Body of pancreas (tissue), 4 donors: ENCODE measurements at regions not wholly inside any gene's neighbourhood (a gene's known extent, or its start where the extent isn't known, plus 50 kb on each side); places are given as distances from the start of the nearest gene placed in this dataset.

Experiments used
- ATAC-seq: fragments of 150-250 bp; one replicate; pipeline ENCODE4 v1.9.1; 2016
- DNase-seq, 4 donors: peaks; one replicate each; pipeline ENCODE4 v3.0.0-alpha.2; 2019
- H3K27ac ChIP-seq, 4 donors: fragments of 200-600 bp; sonication (generic); 1 replicate in 3 of 4; 2 replicates in 1 of 4; pipeline versions ENCODE4 v1.5.1 to v1.6.1; 2016 to 2019; ENCODE audit warnings: mild to moderate bottlenecking in 1 of 4, mixed read lengths in 1 of 4, moderate library complexity in 1 of 4
- H3K27me3 ChIP-seq, 2 donors: fragments of 200-600 bp; sonication (generic); one replicate each; pipeline ENCODE4 v1.6.0; 2016; ENCODE audit warnings: mild to moderate bottlenecking in 1 of 2
- H3K36me3 ChIP-seq, 2 donors: fragments of 200-600 bp; sonication (generic); replicated peaks in 1 of 2; 2 replicates each; pipeline ENCODE4 v1.5.1; 2016; ENCODE audit warnings: low read depth in 2 of 2; ENCODE audit not compliant: insufficient read depth in 1 of 2
- H3K4me1 ChIP-seq: fragments of 200-600 bp; sonication (generic); one replicate; pipeline ENCODE4 v1.6.0; 2016
- H3K4me3 ChIP-seq, 2 donors: fragments of 200-600 bp; sonication (generic); 1 replicate in 1 of 2; 2 replicates in 1 of 2; pipeline ENCODE4 v1.5.1; 2016 to 2019
- H3K9me3 ChIP-seq, 3 donors: fragments of 200-600 bp; sonication (generic); 1 replicate in 2 of 3; 2 replicates in 1 of 3; pipeline ENCODE4 v1.5.1; 2016
- CTCF ChIP-seq, 7 experiments: fragments of 450-650 bp in 4 of 7; fragments of 200-600 bp in 3 of 7; sonication (generic) in 3 of 7; IDR thresholded peaks; one replicate each; pipeline ENCODE4 v1.5.1; 2016 to 2019; ENCODE audit warnings: antibody characterized with exemption in 7 of 7
- POLR2A ChIP-seq, 3 donors: fragments of 450-650 bp; IDR thresholded peaks; one replicate each; pipeline ENCODE4 v1.6.1; 2016; ENCODE audit warnings: antibody characterized with exemption in 3 of 3, mild to moderate bottlenecking in 2 of 3
- WGBS, 2 donors: methylation state at CpG; one replicate each; pipeline ENCODE4 v1.1.5; 2017; 5-methylcytosine and 5-hydroxymethylcytosine counted together
- intact Hi-C: fragments of 100-400 bp; cut with DNase I; formaldehyde crosslinking; loops from one replicate; pipeline ENCODE4 v1.15.1; 2023

GRCh38 chr3:70816346-70816745 lies 503.9 kb upstream of the MDFIC2 start:
- no peak for TF ChIP-seq CTCF (IDR thresholded peaks at IDR 0.05)
- no peak for TF ChIP-seq POLR2A (IDR thresholded peaks at IDR 0.05)
- 68 to 82% methylated on average over 3 of the region's 3 CpGs for WGBS, 2 donors
- Histone ChIP-seq H3K9me3 (peaks cover 0 to 3% (median 0%) of the 10 kb centered on the region in 3 donors), H3K4me1 (no peaks in the 10 kb centered on the region), H3K27me3 (no peaks in the 10 kb centered on the region), H3K27ac (no peak overlapping the region), H3K4me3 (no peak overlapping the region), H3K36me3 (no peaks in the 10 kb centered on the region)
- intact Hi-C loops = no loop called here
- DNase-seq = no peak
- ATAC-seq = no peak

DNA sequence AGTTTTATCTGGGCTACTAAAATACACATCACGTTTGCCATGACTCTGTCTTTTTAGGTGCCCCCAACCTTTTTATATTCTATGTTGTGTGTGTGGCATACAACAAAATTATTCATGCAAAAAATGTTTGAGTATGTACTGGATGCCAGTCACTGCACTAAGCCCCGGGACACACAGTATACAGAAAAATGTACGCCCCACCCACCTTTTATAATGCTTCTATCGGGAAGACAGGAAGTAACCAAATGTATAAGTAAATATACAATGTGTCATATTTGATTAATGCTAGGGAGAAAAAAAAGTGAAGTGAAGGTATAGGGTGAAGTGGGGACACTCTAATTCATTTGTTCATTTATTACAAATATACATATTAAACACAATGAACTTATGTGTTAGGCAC lies 503.4 kb upstream of the MDFIC2 start:
- ATAC-seq = no peak
- 64 to 68% methylated on average over 4 of the region's 4 CpGs for WGBS, 2 donors
- TF ChIP-seq CTCF (IDR thresholded peaks at IDR 0.05) = no peak
- TF ChIP-seq POLR2A (IDR thresholded peaks at IDR 0.05) = no peak
- H3K4me1 ChIP-seq = no peaks in the 10 kb centered on the region
- no peaks in the 10 kb centered on the region for H3K27me3 ChIP-seq
- peaks cover 0 to 3% (median 0%) of the 10 kb centered on the region in 3 donors for H3K9me3 ChIP-seq
- DNase-seq = no peak
- H3K4me3 ChIP-seq = no peak overlapping the region
- no peak overlapping the region for H3K27ac ChIP-seq
- intact Hi-C loops = no loop called here
- no peaks in the 10 kb centered on the region for H3K36me3 ChIP-seq

GRCh38 chr3:70813311-70813710 lies 500.9 kb upstream of the MDFIC2 start:
- no peak for ATAC-seq
- Histone ChIP-seq H3K9me3 (no peaks in the 10 kb centered on the region), H3K27ac (no peak overlapping the region), H3K27me3 (no peaks in the 10 kb centered on the region), H3K4me3 (no peak overlapping the region), H3K36me3 (no peaks in the 10 kb centered on the region), H3K4me1 (no peaks in the 10 kb centered on the region)
- WGBS, 2 donors = 83 to 85% methylated on average over 3 of the region's 3 CpGs
- DNase-seq = no peak
- intact Hi-C loops = no loop called here
- TF ChIP-seq CTCF (IDR thresholded peaks at IDR 0.05) = no peak
- no peak for TF ChIP-seq POLR2A (IDR thresholded peaks at IDR 0.05)

DNA sequence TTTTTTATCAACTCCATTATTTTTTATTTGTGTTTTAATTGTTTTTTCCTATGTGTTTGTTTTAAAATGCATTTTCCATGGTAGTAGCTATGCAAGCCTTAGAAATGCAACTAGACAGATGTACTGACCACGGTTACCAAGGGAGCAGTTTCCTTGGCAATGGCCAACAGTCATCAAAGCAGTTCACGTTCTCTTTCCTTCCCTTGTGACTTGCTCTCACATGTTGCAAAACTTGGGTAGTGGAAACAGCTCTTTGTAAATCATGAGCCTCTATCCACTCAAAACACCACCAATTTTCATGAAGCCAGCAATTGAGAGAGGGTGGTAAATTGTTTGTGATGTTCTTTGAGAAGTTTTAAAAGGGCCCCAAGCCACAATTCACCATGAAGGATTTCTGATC lies 499.4 kb upstream of the MDFIC2 start:
- WGBS, 2 donors = 65 to 69% methylated on average over 2 of the region's 2 CpGs
- ATAC-seq (no peak), DNase-seq (peak in 2 of 4 donors; percentile 24 to 27)
- H3K4me1 ChIP-seq = no peaks in the 10 kb centered on the region
- TF ChIP-seq POLR2A (IDR thresholded peaks at IDR 0.05) = no peak
- no peak for TF ChIP-seq CTCF (IDR thresholded peaks at IDR 0.05)
- intact Hi-C loops = no loop called here
- no peaks in the 10 kb centered on the region for H3K27me3 ChIP-seq
- no peak overlapping the region for H3K27ac ChIP-seq
- no peak overlapping the region for H3K4me3 ChIP-seq
- no peaks in the 10 kb centered on the region for H3K36me3 ChIP-seq
- no peaks in the 10 kb centered on the region for H3K9me3 ChIP-seq

DNA sequence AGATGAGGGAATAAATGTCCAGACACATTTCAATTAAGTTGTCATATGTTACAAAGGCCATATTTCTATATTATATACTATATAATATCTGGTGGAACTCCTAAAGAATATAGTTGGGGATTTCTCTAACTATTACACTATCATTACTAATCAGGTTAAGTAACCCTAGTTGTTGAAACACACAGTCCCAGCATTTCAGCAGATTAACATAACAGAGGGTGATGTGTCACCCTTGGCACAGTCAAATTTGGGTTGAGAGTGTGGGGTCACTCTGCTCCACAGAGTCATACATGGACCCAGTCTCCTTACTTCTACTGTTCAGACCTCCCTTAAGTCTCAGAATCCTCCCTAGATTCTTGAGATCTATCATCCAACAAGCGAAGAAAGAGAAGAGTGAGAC lies 496.4 kb upstream of the MDFIC2 start:
- intact Hi-C loops = no loop called here
- H3K4me3 ChIP-seq = no peak overlapping the region
- 95 to 100% methylated on average over 1 of the region's 1 CpG for WGBS, 2 donors
- H3K4me1 ChIP-seq = no peaks in the 10 kb centered on the region
- no peaks in the 10 kb centered on the region for H3K9me3 ChIP-seq
- ATAC-seq (no peak), DNase-seq (no peak)
- TF ChIP-seq POLR2A (IDR thresholded peaks at IDR 0.05) = no peak
- TF ChIP-seq CTCF (IDR thresholded peaks at IDR 0.05) = no peak
- no peaks in the 10 kb centered on the region for H3K27me3 ChIP-seq
- no peak overlapping the region for H3K27ac ChIP-seq
- no peaks in the 10 kb centered on the region for H3K36me3 ChIP-seq
